ENCODE measurements at regions not wholly inside any gene's neighbourhood (a gene's known extent, or its start where the extent isn't known, plus 50 kb on each side); places are given as distances from the start of the nearest gene placed in this dataset.

- H3K27ac Mint-ChIP-seq, result no peak overlapping the region
Observed at GRCh38 chr5:13454050-13454449, 490.4 kb downstream of the DNAH5 start.

GRCh38 chr5:13448843-13449242, 495.6 kb downstream of the DNAH5 start:
- no peaks in the 10 kb centered on the region for H3K36me3 Mint-ChIP-seq
- no peak overlapping the region for H3K27ac Mint-ChIP-seq
- H3K9me3 Mint-ChIP-seq, result peaks cover 13 to 19% of the 10 kb centered on the region in 2 donors
- no peak for ATAC-seq
- no peak for DNase-seq (ENCODE audit: low spot score in 2 of 2)

More at GRCh38 chr5:13454050-13454449, 490.4 kb downstream of the DNAH5 start:
- H3K9me3 Mint-ChIP-seq, result peaks cover 9 to 16% of the 10 kb centered on the region in 2 donors
- H3K36me3 Mint-ChIP-seq, result no peaks in the 10 kb centered on the region
- DNase-seq (ENCODE audit: low spot score in 2 of 2), result no peak
- no peak for ATAC-seq

GRCh38 chr5:13439430-13439829, 505.1 kb downstream of the DNAH5 start:
- Mint-ChIP-seq H3K27ac (no peak overlapping the region), H3K9me3 (peaks cover 8 to 11% of the 10 kb centered on the region in 2 donors), H3K36me3 (peaks cover 0 to 8% of the 10 kb centered on the region in 2 donors)
- DNase-seq (ENCODE audit: low spot score in 2 of 2) (no peak), ATAC-seq (no peak)

- H3K27ac Mint-ChIP-seq, result no peak overlapping the region
- DNase-seq (ENCODE audit: low spot score in 2 of 2), result no peak
- peaks cover 14 to 17% of the 10 kb centered on the region in 2 donors for H3K9me3 Mint-ChIP-seq
- no peaks in the 10 kb centered on the region for H3K36me3 Mint-ChIP-seq
- ATAC-seq, result no peak
Observed at GRCh38 chr5:13427827-13428557, 516.5 kb downstream of the DNAH5 start.

GRCh38 chr5:13412040-13412595, 532.4 kb downstream of the DNAH5 start:
- DNase-seq (ENCODE audit: low spot score in 2 of 2) (no peak), ATAC-seq (no peak)
- H3K27ac Mint-ChIP-seq, result no peak overlapping the region
- H3K9me3 Mint-ChIP-seq, result peaks cover 5 to 25% of the 10 kb centered on the region in 2 donors
- no peaks in the 10 kb centered on the region for H3K36me3 Mint-ChIP-seq

GRCh38 chr5:13408616-13409015, 535.9 kb downstream of the DNAH5 start:
- no peaks in the 10 kb centered on the region for H3K36me3 Mint-ChIP-seq
- H3K9me3 Mint-ChIP-seq, result peaks cover 5 to 23% of the 10 kb centered on the region in 2 donors
- DNase-seq (ENCODE audit: low spot score in 2 of 2) (no peak), ATAC-seq (no peak)
- no peak overlapping the region for H3K27ac Mint-ChIP-seq

- H3K36me3 Mint-ChIP-seq, result no peaks in the 10 kb centered on the region
- ATAC-seq, result no peak
- no peak for DNase-seq (ENCODE audit: low spot score in 2 of 2)
- H3K27ac Mint-ChIP-seq, result no peak overlapping the region
- peaks cover 17 to 24% of the 10 kb centered on the region in 2 donors for H3K9me3 Mint-ChIP-seq
Observed at GRCh38 chr5:13403351-13403750, 541.1 kb downstream of the DNAH5 start.

GRCh38 chr5:13385066-13385465, 559.4 kb downstream of the DNAH5 start:
- peaks cover 25 to 37% of the 10 kb centered on the region in 2 donors for H3K9me3 Mint-ChIP-seq
- ATAC-seq (no peak), DNase-seq (ENCODE audit: low spot score in 2 of 2) (no peak)
- H3K36me3 Mint-ChIP-seq, result peaks cover 0 to 16% of the 10 kb centered on the region in 2 donors
- no peak overlapping the region for H3K27ac Mint-ChIP-seq

- H3K9me3 Mint-ChIP-seq, result peaks cover 13 to 24% of the 10 kb centered on the region in 2 donors
- no peak overlapping the region for H3K27ac Mint-ChIP-seq
- no peak for DNase-seq (ENCODE audit: low spot score in 2 of 2)
- peaks cover 0 to 12% of the 10 kb centered on the region in 2 donors for H3K36me3 Mint-ChIP-seq
- ATAC-seq, result no peak
Observed at GRCh38 chr5:13382232-13382631, 562.3 kb downstream of the DNAH5 start.

- DNase-seq (ENCODE audit: low spot score in 2 of 2), result no peak
- Mint-ChIP-seq H3K36me3 (peaks cover 0 to 10% of the 10 kb centered on the region in 2 donors), H3K27ac (no peak overlapping the region), H3K9me3 (peaks cover 7 to 10% of the 10 kb centered on the region in 2 donors)
- ATAC-seq, result no peak
Observed at GRCh38 chr5:13378091-13378490, 566.4 kb downstream of the DNAH5 start.

GRCh38 chr5:13359344-13359743, 585.1 kb downstream of the DNAH5 start:
- Mint-ChIP-seq H3K27ac (no peak overlapping the region), H3K9me3 (peaks cover 11 to 21% of the 10 kb centered on the region in 2 donors), H3K36me3 (peaks cover 0 to 4% of the 10 kb centered on the region in 2 donors)
- ATAC-seq, result no peak
- DNase-seq (ENCODE audit: low spot score in 2 of 2), result no peak

- ATAC-seq (no peak), DNase-seq (ENCODE audit: low spot score in 2 of 2) (no peak)
- Mint-ChIP-seq H3K9me3 (peaks cover 11 to 21% of the 10 kb centered on the region in 2 donors), H3K27ac (no peak overlapping the region), H3K36me3 (peaks cover 0 to 4% of the 10 kb centered on the region in 2 donors)
Observed at GRCh38 chr5:13358342-13358741, 586.1 kb downstream of the DNAH5 start.

GRCh38 chr5:13357929-13358328, 586.6 kb downstream of the DNAH5 start:
- H3K27ac Mint-ChIP-seq, result no peak overlapping the region
- ATAC-seq (no peak), DNase-seq (ENCODE audit: low spot score in 2 of 2) (no peak)
- peaks cover 12 to 21% of the 10 kb centered on the region in 2 donors for H3K9me3 Mint-ChIP-seq
- peaks cover 0 to 4% of the 10 kb centered on the region in 2 donors for H3K36me3 Mint-ChIP-seq

- no peak for DNase-seq (ENCODE audit: low spot score in 2 of 2)
- H3K27ac Mint-ChIP-seq, result no peak overlapping the region
- no peaks in the 10 kb centered on the region for H3K36me3 Mint-ChIP-seq
- H3K9me3 Mint-ChIP-seq, result peaks cover 17 to 23% of the 10 kb centered on the region in 2 donors
- no peak for ATAC-seq
Observed at GRCh38 chr5:13356226-13356625, 588.3 kb downstream of the DNAH5 start.

GRCh38 chr5:13354611-13355010, 589.9 kb downstream of the DNAH5 start:
- no peak for ATAC-seq

GRCh38 chr5:13350767-13351166, 593.7 kb downstream of the DNAH5 start:
- DNase-seq (ENCODE audit: low spot score in 2 of 2), result no peak
- Mint-ChIP-seq H3K27ac (no peak overlapping the region), H3K36me3 (no peaks in the 10 kb centered on the region), H3K9me3 (peaks cover 27 to 28% of the 10 kb centered on the region in 2 donors)
- ATAC-seq, result no peak

More at GRCh38 chr5:13354611-13355010, 589.9 kb downstream of the DNAH5 start:
- Mint-ChIP-seq H3K9me3 (peaks cover 15 to 22% of the 10 kb centered on the region in 2 donors), H3K36me3 (no peaks in the 10 kb centered on the region), H3K27ac (no peak overlapping the region)
- no peak for DNase-seq (ENCODE audit: low spot score in 2 of 2)

GRCh38 chr5:13348568-13348967, 595.9 kb downstream of the DNAH5 start:
- H3K27ac Mint-ChIP-seq, result no peak overlapping the region
- DNase-seq (ENCODE audit: low spot score in 2 of 2) (no peak), ATAC-seq (no peak)
- H3K36me3 Mint-ChIP-seq, result no peaks in the 10 kb centered on the region
- peaks cover 20 to 23% of the 10 kb centered on the region in 2 donors for H3K9me3 Mint-ChIP-seq

GRCh38 chr5:13346401-13346800, 598.1 kb downstream of the DNAH5 start:
- no peaks in the 10 kb centered on the region for H3K36me3 Mint-ChIP-seq
- peaks cover 16 to 20% of the 10 kb centered on the region in 2 donors for H3K9me3 Mint-ChIP-seq
- ATAC-seq (no peak), DNase-seq (ENCODE audit: low spot score in 2 of 2) (no peak)
- no peak overlapping the region for H3K27ac Mint-ChIP-seq
